Esophagus mucosa (tissue), 1 donor: ENCODE measurements at regions not wholly inside any gene's neighbourhood (a gene's known extent, or its start where the extent isn't known, plus 50 kb on each side); places are given as distances from the start of the nearest gene placed in this dataset.
"Not testable (repeated sequence)": the region's sequence is repeated elsewhere in the genome, so short reads cannot be mapped to it uniquely, and the experiment has no call there.

Experiments
- ATAC-seq: fragments of 200-7000 bp; cut with Tn5 transposase; one replicate; pipeline ENCODE4 v1.9.1; 2020
- donor health status: DM: yes; HTN: yes; CAD: no.

DNA sequence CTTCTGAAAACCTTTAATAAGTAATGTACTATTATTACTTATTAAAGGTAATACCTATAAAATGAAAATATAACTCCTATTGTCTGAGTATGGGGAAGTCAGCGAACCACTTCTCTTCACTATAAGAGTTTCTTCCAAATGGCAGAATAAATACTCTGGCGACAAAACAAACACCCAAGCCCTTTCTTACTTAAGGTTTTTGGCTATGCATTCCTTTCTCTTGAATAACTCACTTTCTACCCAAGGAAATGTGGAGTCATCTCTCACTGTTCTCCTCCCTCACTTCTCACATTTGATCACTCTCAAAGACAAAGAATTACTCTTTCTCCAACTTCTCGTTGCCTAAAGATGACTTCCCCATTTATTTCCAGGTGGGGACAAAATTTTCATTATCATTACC is 816.8 kb upstream of the CRIM1 start:
- ATAC-seq, result no peak

DNA sequence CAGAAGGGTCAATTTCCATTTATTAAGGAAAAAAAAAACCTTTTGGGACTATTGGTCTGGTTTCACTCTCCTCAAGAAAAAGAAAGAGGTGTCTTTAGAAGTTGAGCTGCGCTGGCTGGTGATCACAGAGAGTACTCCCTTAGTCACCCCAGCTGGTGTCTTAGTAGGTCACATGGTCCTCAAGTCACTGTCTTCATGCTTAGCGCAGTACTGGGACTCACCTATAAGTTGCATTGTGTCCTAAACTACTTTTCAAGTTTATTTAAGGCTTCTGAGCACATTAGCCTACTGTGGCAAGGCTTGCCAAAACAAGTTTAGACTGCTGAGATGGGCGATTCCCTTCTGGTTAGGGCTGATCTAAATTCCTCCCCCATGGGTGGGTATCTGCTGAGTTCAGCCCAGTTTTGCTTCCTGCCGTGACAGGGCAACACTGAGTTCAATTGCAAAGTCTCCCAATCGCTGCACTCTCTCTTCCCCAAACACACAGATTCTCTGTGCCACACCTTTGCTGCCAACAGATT is 824.9 kb upstream of the CRIM1 start:
- ATAC-seq, result peak; percentile 100

DNA sequence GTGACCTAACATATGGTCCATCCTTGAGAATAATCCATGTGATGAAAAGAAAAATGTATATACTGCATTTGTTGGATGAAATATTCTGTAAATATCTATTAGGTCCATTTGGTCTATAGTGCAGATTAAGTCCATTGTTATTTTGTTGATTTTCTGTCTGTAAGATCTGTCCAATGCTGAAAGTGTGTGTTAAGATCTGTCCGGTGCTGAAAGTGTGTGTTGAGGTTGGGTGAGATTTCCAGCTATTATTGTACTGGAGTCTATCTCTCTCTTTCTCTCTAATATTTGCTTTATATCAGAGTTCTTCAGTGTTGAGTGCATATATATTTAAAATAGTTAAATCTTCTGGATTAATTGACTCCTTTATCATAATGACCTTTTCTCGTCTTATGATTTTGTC is 828.8 kb upstream of the CRIM1 start:
- ATAC-seq, result no peak

DNA sequence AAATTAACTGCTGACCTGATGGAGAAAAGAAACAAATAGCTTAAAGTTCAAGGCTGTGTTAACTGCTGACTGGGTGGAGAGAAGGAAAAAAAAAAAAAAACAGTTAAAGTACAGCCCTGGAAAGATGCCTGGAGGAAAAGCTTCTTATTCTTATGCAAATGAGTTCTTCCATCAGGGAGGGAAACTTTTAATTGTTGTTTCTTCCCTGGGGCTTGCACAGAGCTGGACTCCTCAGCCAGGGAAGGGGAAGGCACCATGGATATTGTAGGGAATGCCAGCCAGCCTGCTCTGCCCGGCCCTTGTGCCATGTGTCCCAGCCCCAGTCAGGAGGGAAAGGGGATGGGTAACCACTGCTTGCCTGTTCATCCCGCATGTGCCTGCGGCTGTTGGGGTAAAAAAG is 833.1 kb upstream of the CRIM1 start:
- no peak for ATAC-seq

DNA sequence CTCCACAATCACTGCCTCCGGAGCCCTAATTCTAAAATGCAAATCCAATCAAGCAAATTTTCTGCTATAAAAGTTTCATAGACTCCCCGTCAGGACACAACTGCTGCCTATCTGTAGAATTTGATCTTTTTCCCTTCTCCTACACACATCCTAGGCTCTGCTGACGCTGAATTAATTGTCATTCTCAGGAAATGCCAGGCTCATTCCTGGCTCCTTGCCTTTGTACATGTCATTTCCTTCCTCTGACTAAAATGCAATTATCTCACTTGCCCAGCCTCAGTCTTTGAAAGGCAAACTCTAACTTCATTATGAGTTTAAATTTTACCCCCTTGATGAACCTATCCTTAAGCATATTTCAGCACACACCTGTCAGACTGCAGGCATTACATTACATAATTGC is 844.9 kb upstream of the CRIM1 start:
- ATAC-seq, result no peak

DNA sequence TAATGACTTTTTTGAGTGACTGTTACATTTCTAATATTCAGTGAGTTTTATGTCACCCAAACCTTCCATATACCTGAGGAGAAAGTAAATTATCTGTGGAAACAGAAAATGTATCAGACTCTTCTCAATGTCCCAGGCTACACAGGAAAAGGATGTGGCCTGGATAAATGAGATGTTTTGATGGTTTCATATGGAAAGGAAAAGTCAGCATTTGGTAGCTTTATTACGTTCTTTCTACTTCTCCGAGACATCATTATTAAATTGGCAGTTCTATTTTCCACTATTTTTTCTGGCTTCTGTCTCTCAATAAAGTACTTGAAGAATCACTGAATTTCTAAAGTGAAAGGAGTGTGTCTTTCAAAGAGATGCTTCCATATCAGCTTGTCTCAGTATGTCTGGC is 847.0 kb upstream of the CRIM1 start:
- ATAC-seq, result no peak

DNA sequence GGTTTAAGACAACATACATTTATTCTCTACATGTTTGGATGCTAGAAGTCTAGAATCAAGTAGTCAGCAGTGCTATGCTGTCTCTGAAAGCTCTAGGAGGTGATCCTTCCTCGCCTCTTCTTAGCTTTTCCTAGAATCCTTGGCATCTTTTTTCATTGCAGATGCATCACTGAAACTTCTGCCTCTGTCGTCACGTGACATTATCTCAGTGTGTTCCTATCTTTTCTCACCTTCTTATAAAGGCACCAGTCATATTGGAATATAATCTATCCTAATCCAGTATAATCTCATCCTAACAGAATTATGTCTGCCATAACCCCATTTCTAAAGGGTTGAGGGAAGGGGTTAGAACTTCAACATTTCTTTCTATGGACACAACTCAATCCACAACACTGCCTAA is 851.2 kb upstream of the CRIM1 start:
- ATAC-seq, result no peak

DNA sequence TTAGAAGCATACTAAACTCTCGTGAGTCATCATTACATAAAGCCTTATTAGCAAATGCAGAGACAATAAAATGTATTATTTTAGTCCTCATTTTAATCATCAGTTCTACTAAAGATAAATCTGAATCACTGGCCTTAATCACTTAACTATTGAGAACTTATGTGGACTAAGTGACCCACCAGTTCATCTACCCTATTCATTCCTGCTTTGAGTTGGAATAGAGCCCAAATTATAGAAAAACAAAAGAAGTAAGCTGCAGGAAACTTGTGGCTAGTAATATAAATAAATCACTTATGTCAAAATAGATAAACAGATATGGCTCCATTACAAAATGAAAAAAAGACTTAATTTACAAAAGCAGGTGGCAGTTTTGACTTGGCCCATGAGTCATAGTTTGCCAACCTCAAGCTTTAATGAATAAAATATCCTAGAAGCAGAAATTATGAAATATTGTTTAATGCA is 851.8 kb upstream of the CRIM1 start:
- ATAC-seq, result no peak

DNA sequence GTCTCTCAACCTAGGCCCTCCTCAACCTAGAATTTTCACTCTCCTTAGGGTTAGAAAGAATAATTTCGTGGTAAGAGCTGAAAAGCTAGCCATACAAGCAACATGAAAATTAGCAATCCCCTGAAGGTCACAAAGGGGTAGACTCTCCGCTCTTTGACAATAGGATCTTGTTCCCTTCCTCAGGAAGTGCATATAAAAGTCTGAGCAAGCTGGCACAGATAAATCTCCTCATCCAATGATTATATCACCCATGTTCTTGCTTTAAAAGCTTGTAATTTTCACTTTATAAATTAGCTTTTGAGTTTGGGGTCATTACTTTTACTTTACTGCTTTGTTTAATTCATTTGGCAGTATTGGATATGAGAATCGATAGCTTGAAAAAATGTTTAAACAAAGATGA is 852.3 kb upstream of the CRIM1 start:
- ATAC-seq, result no peak

DNA sequence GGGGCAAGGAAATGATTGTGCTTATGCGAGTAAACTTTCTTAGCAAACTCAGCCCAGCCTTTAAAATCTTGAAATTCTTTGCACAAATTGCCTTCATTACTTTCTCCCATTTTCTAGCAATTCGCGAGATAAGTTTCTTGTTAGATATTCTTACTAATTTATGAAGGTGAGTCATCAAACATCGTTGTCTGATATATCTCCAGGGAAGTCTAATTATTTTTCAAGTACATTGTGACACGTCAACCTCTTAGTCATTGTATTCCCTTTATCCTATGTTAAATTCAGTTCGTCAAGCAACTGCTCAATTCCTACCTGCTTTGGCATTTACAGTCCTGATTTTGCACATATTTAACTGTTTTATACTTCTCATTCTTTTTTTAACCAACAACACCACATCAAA is 854.5 kb upstream of the CRIM1 start:
- peak; percentile 44 for ATAC-seq

DNA sequence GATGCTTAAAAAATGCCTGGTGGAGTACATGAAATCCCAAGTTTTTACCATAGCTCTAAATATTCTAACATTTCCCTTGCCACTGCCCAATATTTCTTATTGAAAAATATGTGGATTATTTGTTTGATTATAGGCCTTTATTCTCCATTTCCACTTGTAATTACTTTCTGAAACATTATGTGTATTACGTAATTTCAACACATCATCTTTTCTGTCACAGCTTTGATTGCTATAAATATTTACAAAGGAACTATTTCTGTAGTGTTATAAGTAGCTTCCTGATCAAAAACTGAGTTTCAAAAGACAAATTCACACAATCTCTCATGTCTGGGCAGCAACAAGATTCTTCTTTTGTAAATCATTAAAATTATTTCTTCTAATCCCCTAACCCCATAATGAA is 859.6 kb upstream of the CRIM1 start:
- ATAC-seq, result no peak

DNA sequence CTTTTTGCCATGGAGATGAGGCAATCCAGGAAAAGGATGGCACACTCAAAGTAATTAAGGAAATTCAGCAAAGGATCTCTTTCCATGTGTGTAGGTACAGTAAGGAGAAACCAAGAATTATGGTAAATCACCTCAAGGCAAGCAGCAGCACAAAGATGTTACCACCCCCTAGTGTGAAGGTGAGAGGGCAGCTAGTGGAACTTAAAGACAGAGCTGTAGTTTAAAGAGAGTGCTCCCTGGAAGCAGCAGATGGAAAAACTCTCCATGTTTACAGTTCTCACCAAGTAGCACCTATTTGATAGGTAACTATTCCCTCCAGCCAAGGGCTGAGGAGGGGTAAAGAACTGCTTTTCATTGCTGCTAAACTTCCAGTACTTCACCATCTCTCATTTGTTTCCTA is 860.4 kb upstream of the CRIM1 start:
- no peak for ATAC-seq

DNA sequence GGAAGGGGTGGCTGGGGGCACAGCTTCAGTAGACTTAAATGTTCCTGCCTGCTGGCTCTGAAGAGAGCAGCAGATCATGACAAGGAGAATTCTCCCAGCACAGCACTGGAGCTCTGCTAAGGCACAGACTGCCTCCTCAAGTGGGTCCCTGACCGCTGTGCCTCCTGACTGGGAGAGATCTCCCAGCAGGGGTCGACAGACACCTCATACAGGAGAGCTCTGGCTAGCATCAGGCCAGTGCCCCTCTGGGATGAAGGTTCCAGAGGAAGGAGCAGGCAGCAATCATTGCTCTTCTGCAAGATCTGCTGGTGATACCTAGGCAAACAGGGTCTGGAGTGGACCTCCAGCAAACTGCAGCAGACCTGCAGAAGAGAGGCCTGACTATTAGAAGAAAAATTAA is 877.5 kb upstream of the CRIM1 start:
- ATAC-seq, result not testable (repeated sequence)

DNA sequence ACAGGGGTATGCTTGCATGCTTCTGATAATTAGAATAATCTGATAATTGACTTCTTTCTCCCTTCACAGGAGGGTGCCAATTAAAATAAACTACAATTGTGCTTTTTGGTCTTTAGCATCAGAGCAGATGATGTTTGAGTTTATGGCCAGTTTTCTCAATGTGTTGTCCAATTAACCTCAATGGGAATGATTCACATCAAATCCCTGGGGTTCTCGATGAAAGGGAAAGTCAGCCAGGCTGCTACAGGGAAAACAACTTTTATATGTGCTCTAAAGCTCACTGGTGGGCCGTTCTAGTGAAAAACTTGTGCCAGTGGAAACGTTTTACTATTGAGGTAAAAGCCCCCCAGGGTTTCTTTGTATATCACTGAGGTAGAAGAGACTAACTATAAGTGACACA is 887.3 kb upstream of the CRIM1 start:
- no peak for ATAC-seq

DNA sequence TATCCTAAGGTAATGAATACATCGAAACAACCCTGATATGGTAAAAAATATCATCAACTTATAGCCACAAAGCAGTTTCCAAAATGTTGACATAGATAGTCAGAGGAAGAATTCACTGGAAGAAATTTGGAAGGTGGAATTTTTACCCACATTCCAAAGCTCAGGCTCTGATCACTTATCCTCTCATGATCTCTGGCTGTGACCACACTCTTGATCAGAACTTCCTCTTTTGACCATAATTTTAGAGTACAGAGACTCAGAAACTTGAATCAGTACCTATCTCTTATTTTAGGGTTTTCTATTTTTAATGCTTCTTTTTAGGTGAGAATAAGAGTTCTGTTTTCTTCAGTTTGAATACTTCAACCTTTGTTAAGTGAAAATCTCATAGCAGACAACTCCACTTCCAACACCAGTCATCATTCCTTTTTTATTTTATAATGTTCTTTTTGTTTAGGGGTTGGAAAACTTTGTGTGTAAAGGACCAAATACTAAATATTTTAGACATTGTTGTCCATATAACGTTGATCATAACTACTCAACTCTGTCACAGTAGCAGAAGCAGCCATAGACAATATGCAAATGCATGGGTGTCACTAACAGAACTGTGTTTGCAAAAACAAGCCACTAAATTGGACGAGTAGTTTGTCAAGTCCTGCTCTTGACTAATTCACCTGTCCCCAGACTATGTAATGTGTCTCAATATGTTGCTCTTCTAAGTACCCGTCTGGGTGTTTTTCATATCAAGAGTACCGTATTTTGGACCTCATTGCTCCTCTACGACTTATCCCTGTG is 891.6 kb upstream of the CRIM1 start:
- no peak for ATAC-seq

DNA sequence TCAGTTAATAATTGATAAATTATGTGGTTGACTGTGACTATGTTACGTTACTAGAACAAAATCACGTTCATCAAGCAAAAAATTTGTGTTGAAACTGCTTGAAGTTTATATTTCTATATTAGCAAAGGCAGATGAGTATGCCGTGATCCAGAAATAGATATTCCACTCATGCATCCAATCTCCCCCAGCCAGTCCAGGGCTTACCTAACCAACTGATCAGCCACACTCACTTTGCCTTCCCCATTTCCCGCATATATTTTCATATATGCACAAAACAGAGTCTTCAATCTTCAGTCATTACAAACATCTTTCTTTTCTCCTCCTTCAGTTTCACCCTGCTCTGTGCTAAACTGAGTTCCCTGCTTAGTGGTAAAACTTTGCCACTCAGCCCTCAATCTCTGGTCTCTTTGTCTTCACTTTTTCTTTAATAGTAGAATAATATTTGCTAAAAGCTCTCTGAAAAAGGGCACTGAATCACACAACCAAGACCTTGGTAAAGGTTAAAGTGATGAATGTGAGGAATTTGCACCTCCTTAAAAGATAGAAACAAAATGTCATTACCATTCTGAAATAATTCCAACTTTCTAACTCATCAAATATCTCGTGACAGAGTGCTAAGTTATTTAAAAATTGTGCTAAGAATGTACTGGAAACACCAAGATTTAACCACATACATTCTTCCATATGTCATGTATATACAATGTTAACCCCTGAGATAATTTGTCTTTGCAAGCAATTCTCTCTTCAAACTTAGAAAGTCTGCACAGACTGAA is 893.2 kb upstream of the CRIM1 start:
- no peak for ATAC-seq

DNA sequence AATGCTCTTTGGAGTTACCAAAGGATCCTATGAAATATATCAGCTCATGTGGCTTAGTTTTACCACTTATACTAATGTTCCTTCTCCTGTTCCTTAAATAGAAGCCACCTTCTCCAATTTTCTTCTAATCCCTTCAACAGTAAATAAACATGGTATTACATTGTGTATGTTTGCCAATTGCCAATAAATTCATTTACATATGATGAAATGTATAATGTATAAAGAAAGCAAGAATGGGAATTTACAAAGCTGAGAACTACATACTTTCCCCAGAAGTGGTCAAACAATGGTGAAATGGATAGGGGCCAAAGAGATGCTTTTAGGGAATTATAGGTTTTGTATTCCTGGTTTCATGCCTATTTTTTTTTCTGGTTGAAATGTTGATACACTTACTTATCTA is 894.2 kb upstream of the CRIM1 start:
- no peak for ATAC-seq

DNA sequence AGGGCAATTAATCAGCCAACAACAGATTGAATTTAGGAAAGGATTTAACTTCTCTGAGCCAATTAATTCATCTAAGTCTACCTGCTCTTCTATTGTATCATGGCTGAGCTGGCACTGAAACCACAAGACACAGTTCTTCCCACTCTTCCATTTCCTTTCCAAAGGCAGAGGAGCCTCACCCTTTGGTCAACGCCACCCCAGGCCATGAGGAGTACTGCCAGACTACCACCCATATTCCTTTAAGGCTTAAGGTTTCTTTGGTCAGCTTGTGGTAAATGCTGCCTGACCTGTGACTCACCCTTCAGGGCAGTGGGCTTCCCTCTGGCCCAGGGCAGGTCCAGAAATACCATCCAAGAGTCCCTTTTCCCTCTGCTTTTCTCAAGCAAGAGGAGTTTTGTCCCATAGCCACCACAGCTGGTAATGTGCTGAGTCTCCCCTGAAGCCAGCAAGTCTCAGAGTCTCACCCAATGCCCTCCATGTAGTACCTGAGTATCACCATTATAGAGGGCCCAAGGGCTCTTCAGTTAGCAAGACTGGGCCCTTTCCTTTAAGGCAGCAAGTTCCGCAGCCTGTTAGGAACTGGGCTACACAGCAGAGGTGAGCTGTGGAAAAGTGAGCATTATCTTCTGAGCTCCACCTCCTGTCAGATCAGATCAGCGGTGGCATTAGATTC is 900.5 kb upstream of the CRIM1 start:
- ATAC-seq, result no peak

DNA sequence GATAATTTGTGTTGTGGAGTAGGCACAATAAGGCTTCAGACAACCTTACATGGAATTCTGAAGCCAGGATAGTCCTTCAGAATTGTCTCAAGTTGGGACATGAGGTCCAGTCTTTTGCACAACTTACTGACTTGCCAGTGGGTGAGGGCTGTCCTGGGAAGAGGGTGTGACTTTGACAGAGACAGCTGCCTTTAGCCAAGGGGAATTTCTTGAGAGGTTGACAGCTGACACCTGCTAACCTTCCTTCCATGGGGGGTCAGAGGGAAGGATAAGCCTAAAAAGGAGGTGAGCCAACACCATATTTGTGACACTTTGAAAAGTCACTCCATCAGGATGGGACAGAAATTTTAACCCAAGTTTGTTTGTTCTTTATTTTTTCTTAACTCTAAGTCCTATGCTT is 907.8 kb upstream of the CRIM1 start:
- no peak for ATAC-seq

DNA sequence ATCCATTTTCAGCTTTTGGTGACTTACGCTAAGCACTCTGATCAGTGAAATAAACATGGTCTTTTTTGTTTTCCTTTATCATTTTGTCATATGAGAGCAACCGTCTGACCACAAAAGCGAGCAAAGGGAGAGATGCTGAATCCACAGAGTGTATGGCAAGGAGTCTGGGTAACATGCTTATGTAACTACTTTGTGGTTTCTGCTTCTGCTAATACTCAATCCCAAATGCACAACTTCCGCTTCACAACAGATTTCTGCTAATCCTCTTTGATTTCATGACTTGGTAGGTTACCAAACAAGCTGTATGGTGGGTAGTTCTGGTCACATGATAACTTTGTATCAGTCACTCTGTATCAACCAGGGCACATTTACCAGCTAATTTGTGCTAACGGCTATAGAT is 908.4 kb upstream of the CRIM1 start:
- ATAC-seq, result no peak

DNA sequence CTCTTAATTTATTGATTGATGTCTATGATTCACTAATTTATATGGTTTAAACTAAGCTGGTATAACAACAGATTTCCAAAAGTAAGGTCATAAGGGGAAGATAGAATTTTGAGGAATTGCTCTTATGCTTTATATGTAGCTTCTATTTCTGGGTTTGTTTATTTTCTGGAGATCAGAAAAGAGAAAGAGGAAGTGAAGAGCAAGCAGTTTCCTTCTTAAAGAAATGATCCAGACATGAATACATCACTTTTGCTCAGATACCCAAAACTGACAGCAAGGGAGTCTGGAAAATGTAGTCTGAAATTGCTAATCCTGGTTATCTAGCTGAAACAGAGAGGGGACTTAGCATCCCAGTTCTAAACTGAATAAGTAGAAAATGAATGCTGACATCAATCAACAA is 912.5 kb upstream of the CRIM1 start:
- no peak for ATAC-seq

DNA sequence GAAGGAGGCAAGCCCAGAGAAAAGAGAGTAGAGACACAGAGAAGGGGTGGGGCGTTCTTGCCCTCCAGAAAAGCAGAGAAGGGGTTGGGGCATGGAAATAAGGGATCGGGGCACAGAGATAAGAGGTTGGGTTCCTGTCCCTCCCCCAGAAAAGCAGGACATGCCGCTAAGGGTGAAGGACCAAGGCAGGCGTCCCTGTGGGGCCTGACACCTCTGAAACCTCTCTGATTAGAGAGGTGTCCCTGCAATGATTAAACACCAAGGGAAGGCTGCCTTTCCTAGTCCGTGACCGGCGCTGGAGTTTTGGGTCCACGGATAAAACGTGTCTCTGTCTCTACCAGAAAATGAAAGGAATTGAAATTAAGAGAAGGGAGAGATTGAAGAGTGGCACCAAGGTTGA is 914.0 kb upstream of the CRIM1 start:
- not testable (repeated sequence) for ATAC-seq

DNA sequence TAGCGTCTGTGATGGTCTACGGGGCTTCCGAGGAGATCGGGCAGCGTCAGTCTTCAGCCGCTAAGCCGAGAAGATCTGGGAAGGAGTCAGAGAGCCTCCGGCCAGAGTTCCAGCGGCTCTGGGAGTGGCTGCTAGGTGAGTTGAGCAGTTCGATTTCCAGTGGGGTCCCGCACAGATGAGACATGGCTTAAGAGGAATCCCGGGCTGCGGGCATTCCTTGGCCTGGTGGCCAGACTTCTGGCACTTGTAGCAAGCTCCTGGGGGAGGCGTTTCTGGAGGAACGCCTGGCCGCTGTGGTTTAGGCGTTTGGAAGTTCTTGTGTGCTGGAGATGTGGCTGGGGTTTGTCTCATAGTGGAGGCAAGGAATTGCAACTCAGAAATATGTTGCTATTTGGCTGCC is 915.3 kb upstream of the CRIM1 start:
- ATAC-seq, result not testable (repeated sequence)
